ENCODE measurements at regions not wholly inside any gene's neighbourhood (a gene's known extent, or its start where the extent isn't known, plus 50 kb on each side); places are given as distances from the start of the nearest gene placed in this dataset.
"Not testable (repeated sequence)": the region's sequence is repeated elsewhere in the genome, so short reads cannot be mapped to it uniquely, and the experiment has no call there.

DNA sequence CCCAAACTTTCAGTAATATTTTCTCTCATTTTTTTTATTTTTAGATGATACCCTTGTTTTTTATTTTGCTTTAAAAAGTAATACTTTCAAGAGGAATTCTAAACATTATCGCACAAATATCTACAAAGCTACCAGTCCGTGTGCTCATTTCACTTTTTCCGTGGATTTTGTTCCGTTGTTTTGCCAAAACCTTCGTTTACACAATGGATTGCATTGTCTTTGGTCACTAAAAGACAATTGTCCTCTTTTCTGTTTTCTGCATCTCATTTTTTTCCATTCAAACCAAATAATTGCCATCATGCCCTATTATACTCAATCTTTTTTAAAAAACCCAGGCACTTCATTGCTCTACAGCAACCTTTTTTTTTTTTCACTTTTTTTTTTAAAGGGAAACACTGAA is 214.9 kb downstream of the CXXC4 start:
- Mint-ChIP-seq H3K36me3 (no peaks in the 10 kb centered on the region), H3K27ac (no peak overlapping the region), H3K4me3 (no peak overlapping the region), H3K9me3 (no peaks in the 10 kb centered on the region), H3K4me1 (ENCODE audit: unreplicated experiment) (no peaks in the 10 kb centered on the region), H3K27me3 (no peaks in the 10 kb centered on the region)
- TF ChIP-seq, protein P1, sequence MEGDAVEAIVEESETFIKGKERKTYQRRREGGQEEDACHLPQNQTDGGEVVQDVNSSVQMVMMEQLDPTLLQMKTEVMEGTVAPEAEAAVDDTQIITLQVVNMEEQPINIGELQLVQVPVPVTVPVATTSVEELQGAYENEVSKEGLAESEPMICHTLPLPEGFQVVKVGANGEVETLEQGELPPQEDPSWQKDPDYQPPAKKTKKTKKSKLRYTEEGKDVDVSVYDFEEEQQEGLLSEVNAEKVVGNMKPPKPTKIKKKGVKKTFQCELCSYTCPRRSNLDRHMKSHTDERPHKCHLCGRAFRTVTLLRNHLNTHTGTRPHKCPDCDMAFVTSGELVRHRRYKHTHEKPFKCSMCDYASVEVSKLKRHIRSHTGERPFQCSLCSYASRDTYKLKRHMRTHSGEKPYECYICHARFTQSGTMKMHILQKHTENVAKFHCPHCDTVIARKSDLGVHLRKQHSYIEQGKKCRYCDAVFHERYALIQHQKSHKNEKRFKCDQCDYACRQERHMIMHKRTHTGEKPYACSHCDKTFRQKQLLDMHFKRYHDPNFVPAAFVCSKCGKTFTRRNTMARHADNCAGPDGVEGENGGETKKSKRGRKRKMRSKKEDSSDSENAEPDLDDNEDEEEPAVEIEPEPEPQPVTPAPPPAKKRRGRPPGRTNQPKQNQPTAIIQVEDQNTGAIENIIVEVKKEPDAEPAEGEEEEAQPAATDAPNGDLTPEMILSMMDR (conservative IDR thresholded peaks at IDR 0.05), result no peak
- no peak for DNase-seq (ENCODE audit: extremely low spot score, unreplicated experiment)

DNA sequence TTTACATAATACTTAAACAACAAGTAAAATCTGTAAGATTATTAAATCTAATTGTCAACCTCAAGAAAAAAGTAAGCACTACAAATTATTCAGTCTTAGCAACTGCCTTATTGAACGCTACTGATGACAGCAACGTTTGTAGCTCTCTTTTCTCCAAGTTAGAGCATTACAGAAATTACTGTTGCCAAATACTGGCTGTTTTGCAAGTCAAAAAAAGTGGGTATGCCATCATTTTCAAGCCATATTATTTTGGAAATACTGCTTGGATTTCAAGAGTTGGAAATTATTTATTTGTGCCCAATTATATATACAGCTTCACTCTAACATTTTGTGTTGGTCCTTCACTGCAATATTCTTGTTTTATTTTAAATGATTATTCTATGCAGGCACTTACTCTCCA is 221.7 kb downstream of the CXXC4 start:
- no peak overlapping the region for H3K27ac Mint-ChIP-seq
- no peaks in the 10 kb centered on the region for H3K4me1 Mint-ChIP-seq (ENCODE audit: unreplicated experiment)
- H3K4me3 Mint-ChIP-seq, result no peak overlapping the region
- H3K36me3 Mint-ChIP-seq, result no peaks in the 10 kb centered on the region
- no peaks in the 10 kb centered on the region for H3K9me3 Mint-ChIP-seq
- no peak for DNase-seq (ENCODE audit: extremely low spot score, unreplicated experiment)
- TF ChIP-seq, protein P1 (conservative IDR thresholded peaks at IDR 0.05), result no peak
- H3K27me3 Mint-ChIP-seq, result no peaks in the 10 kb centered on the region

DNA sequence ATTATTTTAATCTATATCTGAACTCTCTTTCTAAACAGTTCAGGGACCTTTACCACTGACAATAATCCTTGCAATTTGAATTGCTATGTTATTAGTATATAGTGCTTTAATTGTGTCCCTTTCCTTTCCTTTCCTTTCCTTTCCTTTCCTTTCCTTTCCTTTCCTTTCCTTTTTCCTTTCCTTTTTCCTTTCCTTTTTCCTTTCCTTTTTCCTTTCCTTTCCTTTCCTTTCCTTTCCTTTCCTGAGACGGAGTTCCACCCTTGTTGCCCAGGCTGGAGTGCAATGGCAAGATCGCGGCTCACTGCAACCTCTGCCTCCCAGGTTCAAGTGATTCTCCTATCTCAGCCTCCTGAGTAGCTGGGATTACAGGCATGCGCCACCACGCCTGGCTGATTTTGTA is 225.1 kb downstream of the CXXC4 start:
- H3K9me3 Mint-ChIP-seq; H3K4me1 Mint-ChIP-seq (ENCODE audit: unreplicated experiment); H3K36me3 Mint-ChIP-seq; H3K27me3 Mint-ChIP-seq; H3K4me3 Mint-ChIP-seq; H3K27ac Mint-ChIP-seq; DNase-seq (ENCODE audit: extremely low spot score, unreplicated experiment): not testable (repeated sequence)

DNA sequence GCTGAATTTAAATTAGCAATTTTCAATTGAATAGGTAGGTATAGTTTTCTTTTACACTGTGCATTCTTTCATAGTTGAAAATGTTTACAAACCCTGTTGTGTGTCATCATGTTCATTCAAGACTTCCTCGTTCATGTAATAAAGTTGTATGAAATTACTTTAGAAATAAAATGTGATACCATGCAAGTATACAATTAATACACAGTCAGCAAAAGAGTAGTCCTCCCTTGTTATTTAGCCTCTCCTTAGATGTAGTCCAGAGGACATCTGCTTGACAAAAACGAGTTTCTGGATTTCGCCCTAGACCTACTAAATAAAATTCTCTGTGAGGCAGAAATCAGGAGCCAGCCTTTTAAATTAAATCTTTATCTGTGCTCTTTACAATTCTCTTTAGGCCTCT is 231.6 kb downstream of the CXXC4 start:
- Mint-ChIP-seq H3K36me3 (no peaks in the 10 kb centered on the region), H3K9me3 (no peaks in the 10 kb centered on the region), H3K4me3 (no peak overlapping the region), H3K27ac (no peak overlapping the region), H3K27me3 (no peaks in the 10 kb centered on the region), H3K4me1 (ENCODE audit: unreplicated experiment) (no peaks in the 10 kb centered on the region)
- no peak for DNase-seq (ENCODE audit: extremely low spot score, unreplicated experiment)
- TF ChIP-seq, protein P1 (conservative IDR thresholded peaks at IDR 0.05), result no peak

DNA sequence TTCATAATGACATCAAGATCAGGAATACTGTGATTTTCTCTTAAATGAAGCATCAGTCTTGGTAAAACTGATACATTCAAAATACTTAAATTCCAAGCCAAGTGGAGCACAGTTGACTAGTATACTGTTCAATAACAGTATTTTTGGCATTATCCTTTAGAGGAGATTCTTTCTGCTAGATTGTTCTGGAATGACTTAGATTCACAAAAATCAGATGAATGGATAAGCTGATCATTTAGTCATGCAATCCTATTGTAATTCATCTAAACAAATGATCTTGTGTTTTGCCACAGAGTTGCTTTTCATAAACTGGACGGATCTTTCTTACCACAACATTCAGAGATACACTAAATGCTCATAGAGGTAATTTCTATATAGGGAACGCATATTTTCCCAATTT is 232.0 kb downstream of the CXXC4 start:
- DNase-seq (ENCODE audit: extremely low spot score, unreplicated experiment), result no peak
- TF ChIP-seq, protein P1 (conservative IDR thresholded peaks at IDR 0.05), result no peak
- Mint-ChIP-seq H3K27ac (no peak overlapping the region), H3K9me3 (no peaks in the 10 kb centered on the region), H3K36me3 (no peaks in the 10 kb centered on the region), H3K4me3 (no peak overlapping the region), H3K27me3 (no peaks in the 10 kb centered on the region), H3K4me1 (ENCODE audit: unreplicated experiment) (no peaks in the 10 kb centered on the region)

DNA sequence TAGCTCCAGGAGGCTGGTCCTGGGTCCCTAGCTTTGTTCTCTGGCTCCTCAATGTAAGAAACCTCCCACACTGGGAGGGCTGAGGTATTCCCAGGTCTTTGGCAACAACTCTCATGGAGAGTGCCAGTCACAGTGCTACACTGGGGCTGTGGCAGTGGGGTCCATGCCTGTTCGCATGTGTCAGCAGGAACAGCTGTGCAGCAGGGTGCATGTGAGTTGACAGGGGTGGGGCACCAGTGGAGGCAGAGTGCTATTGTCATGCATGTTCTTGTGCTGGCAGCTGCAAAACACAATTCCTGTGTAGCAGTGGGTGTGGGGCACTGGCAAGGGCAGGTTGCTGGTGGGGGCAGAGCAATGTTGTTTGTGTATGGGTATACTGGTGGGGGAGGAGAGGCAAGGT is 246.0 kb downstream of the CXXC4 start:
- TF ChIP-seq, protein P1 (conservative IDR thresholded peaks at IDR 0.05), result no peak
- H3K4me1 Mint-ChIP-seq (ENCODE audit: unreplicated experiment), result no peaks in the 10 kb centered on the region
- no peak overlapping the region for H3K4me3 Mint-ChIP-seq
- H3K36me3 Mint-ChIP-seq, result no peaks in the 10 kb centered on the region
- H3K27me3 Mint-ChIP-seq, result no peaks in the 10 kb centered on the region
- no peaks in the 10 kb centered on the region for H3K9me3 Mint-ChIP-seq
- no peak for DNase-seq (ENCODE audit: extremely low spot score, unreplicated experiment)
- H3K27ac Mint-ChIP-seq, result no peak overlapping the region
